Vagina (tissue), 2 donors: ENCODE measurements at regions not wholly inside any gene's neighbourhood (a gene's known extent, or its start where the extent isn't known, plus 50 kb on each side); places are given as distances from the start of the nearest gene placed in this dataset.

Source experiments
- CTCF ChIP-seq, 3 experiments: fragments of 450-650 bp in 2 of 3; fragments of 200-600 bp in 1 of 3; sonication (generic) in 1 of 3; IDR thresholded peaks; one replicate each; pipeline ENCODE4 v1.5.1; 2017 to 2019; ENCODE audit warnings: antibody characterized with exemption in 3 of 3, mild to moderate bottlenecking in 2 of 3, moderate library complexity in 2 of 3
- POLR2A ChIP-seq, 2 donors: fragments of 450-650 bp; IDR thresholded peaks; one replicate each; pipeline ENCODE4 v1.6.1; 2017; ENCODE audit warnings: antibody characterized with exemption in 2 of 2, mild to moderate bottlenecking in 2 of 2, moderate library complexity in 2 of 2

- TF ChIP-seq CTCF (IDR thresholded peaks at IDR 0.05) = no peak
- TF ChIP-seq POLR2A (IDR thresholded peaks at IDR 0.05) = no peak
Measured at GRCh38 chr2:133936096-133936495, 317.8 kb upstream of the MGAT5 start.
